OCI-LY7 (cell line): ENCODE measurements at regions not wholly inside any gene's neighbourhood (a gene's known extent, or its start where the extent isn't known, plus 50 kb on each side); places are given as distances from the start of the nearest gene placed in this dataset.

ENCODE experiments used
- BruUV-seq: library from RNA; stranded (reverse); fragments of 400-500 nt; replicated peaks from 2 replicates; lab custom pipeline; 2021; lab: Mats Ljungman, UMichigan
- CTCF ChIA-PET: fragments of 300-600 bp; sonication (Branson Sonifier 250); formaldehyde crosslinking; loops from one replicate; lab custom pipeline; 2022; ENCODE audit warnings: antibody characterized with exemption; ENCODE audit not compliant: unreplicated experiment; lab: Charles Lee
- POLR2A ChIA-PET: fragments of 300-600 bp; sonication (Branson Sonifier 250); formaldehyde crosslinking; loops from one replicate; lab custom pipeline; 2022; ENCODE audit warnings: antibody characterized with exemption; lab: Charles Lee
- DNase-seq: peaks from one replicate; pipeline ENCODE4 v3.0.0-alpha.2; 2015; ENCODE audit warnings: low spot score
- H2AFZ ChIP-seq: fragments of 200-600 bp; sonication (generic), shearing (Covaris generic); 2 replicates; pipeline ENCODE4 v1.6.1; 2014; ENCODE audit warnings: mild to moderate bottlenecking, antibody characterized with exemption, low read length, moderate library complexity
- H3K27ac ChIP-seq: fragments of 200-600 bp; sonication (generic); 2 replicates; pipeline ENCODE4 v1.5.1; 2014; ENCODE audit warnings: mixed run types, low read depth, mild to moderate bottlenecking, moderate library complexity, low read length, inconsistent platforms; ENCODE audit not compliant: poor library complexity, severe bottlenecking
- H3K36me3 ChIP-seq: fragments of 200-600 bp; sonication (generic); 2 replicates; pipeline ENCODE4 v1.6.1; 2014; ENCODE audit warnings: mild to moderate bottlenecking, antibody characterized with exemption, low read length, moderate library complexity, mixed read lengths; ENCODE audit not compliant: insufficient read depth
- H3K4me1 ChIP-seq: fragments of 200-600 bp; sonication (generic); 2 replicates; pipeline ENCODE4 v1.5.1; 2014; ENCODE audit warnings: mild to moderate bottlenecking, low read length; ENCODE audit not compliant: insufficient read depth, poor library complexity, severe bottlenecking
- H3K4me2 ChIP-seq: fragments of 200-600 bp; sonication (generic); 2 replicates; pipeline ENCODE4 v1.6.1; 2014; ENCODE audit warnings: mild to moderate bottlenecking, low read length
- H3K4me3 ChIP-seq: fragments of 200-600 bp; sonication (generic); 2 replicates; pipeline ENCODE4 v1.5.1; 2014; ENCODE audit warnings: mild to moderate bottlenecking, low read depth, low read length; ENCODE audit not compliant: poor library complexity, severe bottlenecking
- H3K79me2 ChIP-seq: fragments of 200-600 bp; sonication (generic); 2 replicates; pipeline ENCODE4 v1.6.1; 2016; ENCODE audit warnings: low read depth, mild to moderate bottlenecking, low read length, moderate library complexity, mixed read lengths; ENCODE audit not compliant: insufficient read depth
- H3K9me2 ChIP-seq: fragments of 200-600 bp; sonication (generic); 2 replicates; pipeline ENCODE4 v1.6.1; 2016; ENCODE audit warnings: mild to moderate bottlenecking, low read length, mixed read lengths; ENCODE audit not compliant: insufficient read depth
- H3K9me3 ChIP-seq: fragments of 200-600 bp; sonication (generic); 2 replicates; pipeline ENCODE4 v1.6.1; 2014; ENCODE audit warnings: mild to moderate bottlenecking, mixed run types, low read length, mixed read lengths
- H4K20me1 ChIP-seq: fragments of 200-600 bp; sonication (generic); 2 replicates; pipeline ENCODE4 v1.6.1; 2014; ENCODE audit warnings: mild to moderate bottlenecking, antibody characterized with exemption, low read length, moderate library complexity, mixed read lengths; ENCODE audit not compliant: insufficient read depth
- CTCF ChIP-seq: fragments of 200-600 bp; sonication (generic); conservative IDR thresholded peaks from 2 replicates; pipeline ENCODE4 v1.5.1; 2014; ENCODE audit warnings: mild to moderate bottlenecking, antibody characterized with exemption, low read length, moderate library complexity, mixed read lengths
- EZH2phosphoT487 ChIP-seq: fragments of 200-600 bp; sonication (generic); IDR thresholded peaks from 2 replicates; pipeline ENCODE4 v1.6.1; 2018; ENCODE audit warnings: low read depth, borderline replicate concordance, mild to moderate bottlenecking, mixed run types, antibody characterized with exemption, low read length, moderate library complexity, mixed read lengths
- intact Hi-C: fragments of 100-400 bp; cut with micrococcal nuclease; formaldehyde crosslinking; loops from one replicate; pipeline ENCODE4 v1.10.0; 2022; ENCODE audit not compliant: unreplicated experiment

- no peak overlapping the region for H3K4me2 ChIP-seq
Measured at GRCh38 chr2:223697316-223697891, 95.2 kb upstream of the SCG2 start.

GRCh38 chr2:223696719-223697118, 94.6 kb upstream of the SCG2 start:
- H3K9me3 ChIP-seq: no peaks in the 10 kb centered on the region
- no peak overlapping the region for H2AFZ ChIP-seq
- H3K36me3 ChIP-seq: no peaks in the 10 kb centered on the region
- no peaks in the 10 kb centered on the region for H3K4me1 ChIP-seq
- CTCF ChIA-PET: no interaction called here
- H3K27ac ChIP-seq: no peak overlapping the region
- no peak for TF ChIP-seq CTCF
- no peak for TF ChIP-seq EZH2phosphoT487
- no peaks in the 10 kb centered on the region for H3K9me2 ChIP-seq
- intact Hi-C loops: no loop called here
- no peak overlapping the region for H3K4me2 ChIP-seq
- H4K20me1 ChIP-seq: no peaks in the 10 kb centered on the region
- BruUV-seq: no TSS peak
- POLR2A ChIA-PET: no interaction called here
- no peak for DNase-seq
- no peak overlapping the region for H3K4me3 ChIP-seq
- no peaks in the 10 kb centered on the region for H3K79me2 ChIP-seq

More at GRCh38 chr2:223697316-223697891, 95.2 kb upstream of the SCG2 start:
- no TSS peak for BruUV-seq
- Histone ChIP-seq H3K79me2 (no peaks in the 10 kb centered on the region), H3K4me3 (no peak overlapping the region), H2AFZ (no peak overlapping the region), H3K9me3 (no peaks in the 10 kb centered on the region), H3K4me1 (no peaks in the 10 kb centered on the region), H3K9me2 (no peaks in the 10 kb centered on the region), H3K27ac (no peak overlapping the region), H4K20me1 (no peaks in the 10 kb centered on the region), H3K36me3 (no peaks in the 10 kb centered on the region)
- intact Hi-C loops: no loop called here
- DNase-seq: no peak
- CTCF ChIA-PET: no interaction called here
- TF ChIP-seq CTCF (no peak), EZH2phosphoT487 (no peak)
- POLR2A ChIA-PET: no interaction called here

- Histone ChIP-seq H3K9me2 (no peaks in the 10 kb centered on the region), H3K9me3 (no peaks in the 10 kb centered on the region), H4K20me1 (no peaks in the 10 kb centered on the region), H3K36me3 (no peaks in the 10 kb centered on the region), H3K4me2 (no peak overlapping the region), H3K27ac (no peak overlapping the region), H2AFZ (no peak overlapping the region), H3K4me3 (no peak overlapping the region), H3K4me1 (no peaks in the 10 kb centered on the region), H3K79me2 (no peaks in the 10 kb centered on the region)
- ChIA-PET CTCF (no interaction called here), POLR2A (no interaction called here)
- BruUV-seq: no TSS peak
- DNase-seq: peak; percentile 37
- intact Hi-C loops: no loop called here
- TF ChIP-seq CTCF (peak; percentile 74), EZH2phosphoT487 (no peak)
Measured at GRCh38 chr2:223692191-223692947, 90.2 kb upstream of the SCG2 start.
